ENCODE measurements at regions not wholly inside any gene's neighbourhood (a gene's known extent, or its start where the extent isn't known, plus 50 kb on each side); places are given as distances from the start of the nearest gene placed in this dataset.

GRCh38 chr4:129384974-129385373 lies 289.0 kb downstream of the C4orf33 start:
- no peak overlapping the region for H3K23ac ChIP-seq (ENCODE audit: low read depth, low read length, poor library complexity)
- no peak overlapping the region for H4K91ac ChIP-seq (ENCODE audit: low read depth, low read length, poor library complexity)
- H2BK120ac ChIP-seq (ENCODE audit: low read depth, low read length), result no peak overlapping the region
- no peaks in the 10 kb centered on the region for H3K9me3 ChIP-seq (replicated peaks in 1 of 2; ENCODE audit: control insufficient read depth in 2 of 2, insufficient read depth in 1 of 2, low read depth in 1 of 2, low read length in 2 of 2)
- H3K18ac ChIP-seq (ENCODE audit: low read length), result no peak overlapping the region
- H3K9ac ChIP-seq (ENCODE audit: low read depth, low read length, poor library complexity), result no peak overlapping the region
- H3K4me1 ChIP-seq (ENCODE audit: control insufficient read depth in 2 of 2, insufficient read depth in 1 of 2, low read depth in 1 of 2, low read length in 2 of 2), result no peaks in the 10 kb centered on the region
- DNase-seq (ENCODE audit: low spot score), result no peak
- no peak overlapping the region for H2AK5ac ChIP-seq (ENCODE audit: low read depth, low read length)
- no peak overlapping the region for H3K27ac ChIP-seq (replicated peaks; ENCODE audit: low read length)
- no peak overlapping the region for H4K8ac ChIP-seq (ENCODE audit: low read depth, low read length)
- H3K79me1 ChIP-seq (ENCODE audit: low read depth, low read length), result no peaks in the 10 kb centered on the region
- H3K4ac ChIP-seq (ENCODE audit: low read length), result no peak overlapping the region
- WGBS, 2 donors (ENCODE audit: extremely low coverage in 2 of 2, insufficient read length in 2 of 2, insufficient replicate concordance in 1 of 2), result no CpG with 5 or more reads among the region's 1 CpG
- H3K4me3 ChIP-seq (ENCODE audit: low read length in 2 of 2), result no peak overlapping the region
- H2AFZ ChIP-seq (ENCODE audit: low read length), result no peak overlapping the region
- no peak overlapping the region for H3K14ac ChIP-seq (ENCODE audit: low read length)
- no peaks in the 10 kb centered on the region for H3K36me3 ChIP-seq (replicated peaks in 1 of 2; ENCODE audit: control insufficient read depth in 2 of 2, insufficient read depth in 2 of 2, low read length in 2 of 2)
- H2BK15ac ChIP-seq (ENCODE audit: low read length), result no peak overlapping the region
- H2BK12ac ChIP-seq (ENCODE audit: low read length), result no peak overlapping the region
- no peaks in the 10 kb centered on the region for H3K27me3 ChIP-seq (ENCODE audit: control insufficient read depth in 3 of 3, insufficient read depth in 3 of 3, low read depth in 1 of 3, low read length in 3 of 3)
- no peak overlapping the region for H3K4me2 ChIP-seq (ENCODE audit: insufficient read depth, low read length, poor library complexity, severe bottlenecking)
- H2BK5ac ChIP-seq (ENCODE audit: low read length), result no peak overlapping the region

- H2BK12ac ChIP-seq (ENCODE audit: low read length), result no peak overlapping the region
- no peak overlapping the region for H3K27ac ChIP-seq (replicated peaks; ENCODE audit: low read length)
- H3K4ac ChIP-seq (ENCODE audit: low read length), result no peak overlapping the region
- H3K23ac ChIP-seq (ENCODE audit: low read depth, low read length, poor library complexity), result no peak overlapping the region
- H3K9me3 ChIP-seq (replicated peaks in 1 of 2; ENCODE audit: control insufficient read depth in 2 of 2, insufficient read depth in 1 of 2, low read depth in 1 of 2, low read length in 2 of 2), result peaks cover 0 to 4% of the 10 kb centered on the region in 2 donors
- H3K79me1 ChIP-seq (ENCODE audit: low read depth, low read length), result no peaks in the 10 kb centered on the region
- H2AFZ ChIP-seq (ENCODE audit: low read length), result no peak overlapping the region
- H3K18ac ChIP-seq (ENCODE audit: low read length), result no peak overlapping the region
- H2AK5ac ChIP-seq (ENCODE audit: low read depth, low read length), result no peak overlapping the region
- H3K9ac ChIP-seq (ENCODE audit: low read depth, low read length, poor library complexity), result no peak overlapping the region
- H4K8ac ChIP-seq (ENCODE audit: low read depth, low read length), result no peak overlapping the region
- no peak overlapping the region for H4K91ac ChIP-seq (ENCODE audit: low read depth, low read length, poor library complexity)
- no peaks in the 10 kb centered on the region for H3K36me3 ChIP-seq (replicated peaks in 1 of 2; ENCODE audit: control insufficient read depth in 2 of 2, insufficient read depth in 2 of 2, low read length in 2 of 2)
- no peak overlapping the region for H3K14ac ChIP-seq (ENCODE audit: low read length)
- no peak overlapping the region for H2BK5ac ChIP-seq (ENCODE audit: low read length)
- no peak overlapping the region for H3K4me3 ChIP-seq (ENCODE audit: low read length in 2 of 2)
- no peak for DNase-seq (ENCODE audit: low spot score)
- no peaks in the 10 kb centered on the region for H3K27me3 ChIP-seq (ENCODE audit: control insufficient read depth in 3 of 3, insufficient read depth in 3 of 3, low read depth in 1 of 3, low read length in 3 of 3)
- no peak overlapping the region for H2BK120ac ChIP-seq (ENCODE audit: low read depth, low read length)
- H2BK15ac ChIP-seq (ENCODE audit: low read length), result no peak overlapping the region
- no peaks in the 10 kb centered on the region for H3K4me1 ChIP-seq (ENCODE audit: control insufficient read depth in 2 of 2, insufficient read depth in 1 of 2, low read depth in 1 of 2, low read length in 2 of 2)
- no peak overlapping the region for H3K4me2 ChIP-seq (ENCODE audit: insufficient read depth, low read length, poor library complexity, severe bottlenecking)
Measured at GRCh38 chr4:129387666-129388065, 291.7 kb downstream of the C4orf33 start.

GRCh38 chr4:129393976-129394375 lies 298.0 kb downstream of the C4orf33 start:
- no peak overlapping the region for H3K9ac ChIP-seq (ENCODE audit: low read depth, low read length, poor library complexity)
- no peaks in the 10 kb centered on the region for H3K4me1 ChIP-seq (ENCODE audit: control insufficient read depth in 2 of 2, insufficient read depth in 1 of 2, low read depth in 1 of 2, low read length in 2 of 2)
- H3K36me3 ChIP-seq (replicated peaks in 1 of 2; ENCODE audit: control insufficient read depth in 2 of 2, insufficient read depth in 2 of 2, low read length in 2 of 2), result no peaks in the 10 kb centered on the region
- no peak overlapping the region for H3K27ac ChIP-seq (replicated peaks; ENCODE audit: low read length)
- H3K79me1 ChIP-seq (ENCODE audit: low read depth, low read length), result no peaks in the 10 kb centered on the region
- no CpG with 5 or more reads among the region's 4 CpGs for WGBS, 2 donors (ENCODE audit: extremely low coverage in 2 of 2, insufficient read length in 2 of 2, insufficient replicate concordance in 1 of 2)
- no peak overlapping the region for H3K18ac ChIP-seq (ENCODE audit: low read length)
- no peak overlapping the region for H3K4me2 ChIP-seq (ENCODE audit: insufficient read depth, low read length, poor library complexity, severe bottlenecking)
- H3K23ac ChIP-seq (ENCODE audit: low read depth, low read length, poor library complexity), result no peak overlapping the region
- H4K8ac ChIP-seq (ENCODE audit: low read depth, low read length), result no peak overlapping the region
- H4K91ac ChIP-seq (ENCODE audit: low read depth, low read length, poor library complexity), result no peak overlapping the region
- H2BK15ac ChIP-seq (ENCODE audit: low read length), result no peak overlapping the region
- no peak overlapping the region for H2AFZ ChIP-seq (ENCODE audit: low read length)
- no peaks in the 10 kb centered on the region for H3K27me3 ChIP-seq (ENCODE audit: control insufficient read depth in 3 of 3, insufficient read depth in 3 of 3, low read depth in 1 of 3, low read length in 3 of 3)
- DNase-seq (ENCODE audit: low spot score), result no peak
- no peak overlapping the region for H2BK120ac ChIP-seq (ENCODE audit: low read depth, low read length)
- peaks cover 3 to 4% of the 10 kb centered on the region in 2 donors for H3K9me3 ChIP-seq (replicated peaks in 1 of 2; ENCODE audit: control insufficient read depth in 2 of 2, insufficient read depth in 1 of 2, low read depth in 1 of 2, low read length in 2 of 2)
- no peak overlapping the region for H3K14ac ChIP-seq (ENCODE audit: low read length)
- H3K4ac ChIP-seq (ENCODE audit: low read length), result no peak overlapping the region
- no peak overlapping the region for H2BK12ac ChIP-seq (ENCODE audit: low read length)
- no peak overlapping the region for H3K4me3 ChIP-seq (ENCODE audit: low read length in 2 of 2)
- H2AK5ac ChIP-seq (ENCODE audit: low read depth, low read length), result no peak overlapping the region
- no peak overlapping the region for H2BK5ac ChIP-seq (ENCODE audit: low read length)

- Histone ChIP-seq H2BK15ac (ENCODE audit: low read length) (no peak overlapping the region), H2BK5ac (ENCODE audit: low read length) (no peak overlapping the region), H3K36me3 (replicated peaks in 1 of 2; ENCODE audit: control insufficient read depth in 2 of 2, insufficient read depth in 2 of 2, low read length in 2 of 2) (no peaks in the 10 kb centered on the region), H4K8ac (ENCODE audit: low read depth, low read length) (no peak overlapping the region), H4K91ac (ENCODE audit: low read depth, low read length, poor library complexity) (no peak overlapping the region), H3K4me2 (ENCODE audit: insufficient read depth, low read length, poor library complexity, severe bottlenecking) (no peak overlapping the region), H3K27ac (replicated peaks; ENCODE audit: low read length) (no peak overlapping the region), H3K23ac (ENCODE audit: low read depth, low read length, poor library complexity) (no peak overlapping the region), H2AFZ (ENCODE audit: low read length) (no peak overlapping the region), H3K4ac (ENCODE audit: low read length) (no peak overlapping the region), H3K4me1 (ENCODE audit: control insufficient read depth in 2 of 2, insufficient read depth in 1 of 2, low read depth in 1 of 2, low read length in 2 of 2) (no peaks in the 10 kb centered on the region), H2BK120ac (ENCODE audit: low read depth, low read length) (no peak overlapping the region), H3K9ac (ENCODE audit: low read depth, low read length, poor library complexity) (no peak overlapping the region), H2BK12ac (ENCODE audit: low read length) (no peak overlapping the region), H3K14ac (ENCODE audit: low read length) (no peak overlapping the region), H3K27me3 (ENCODE audit: control insufficient read depth in 3 of 3, insufficient read depth in 3 of 3, low read depth in 1 of 3, low read length in 3 of 3) (no peaks in the 10 kb centered on the region), H3K18ac (ENCODE audit: low read length) (no peak overlapping the region), H3K4me3 (ENCODE audit: low read length in 2 of 2) (no peak overlapping the region), H2AK5ac (ENCODE audit: low read depth, low read length) (no peak overlapping the region), H3K79me1 (ENCODE audit: low read depth, low read length) (no peaks in the 10 kb centered on the region), H3K9me3 (replicated peaks in 1 of 2; ENCODE audit: control insufficient read depth in 2 of 2, insufficient read depth in 1 of 2, low read depth in 1 of 2, low read length in 2 of 2) (peaks cover 3 to 4% of the 10 kb centered on the region in 2 donors)
- no peak for DNase-seq (ENCODE audit: low spot score)
- WGBS, 2 donors (ENCODE audit: extremely low coverage in 2 of 2, insufficient read length in 2 of 2, insufficient replicate concordance in 1 of 2), result no CpG with 5 or more reads among the region's 6 CpGs
Measured at GRCh38 chr4:129394635-129395034, 298.7 kb downstream of the C4orf33 start.

Measured in neuronal stem cell (in vitro differentiated cells).